CD4-positive, alpha-beta T cell (primary cell): ENCODE measurements at regions not wholly inside any gene's neighbourhood (a gene's known extent, or its start where the extent isn't known, plus 50 kb on each side); places are given as distances from the start of the nearest gene placed in this dataset.

Source experiments
- ATAC-seq: fragments of 200-7000 bp; cut with Tn5 transposase; one replicate; pipeline ENCODE4 v1.10.0; 2022; ENCODE audit warnings: mild to moderate bottlenecking; ENCODE audit not compliant: poor library complexity
- CTCF ChIA-PET: fragments of 350-600 bp; sonication (Branson Sonifier 250); formaldehyde crosslinking; loops from one replicate; lab custom pipeline; 2021; ENCODE audit warnings: antibody characterized with exemption, inconsistent platforms; lab: Charles Lee
- POLR2A ChIA-PET: fragments of 350-600 bp; sonication (Branson Sonifier 250); formaldehyde crosslinking; loops from one replicate; lab custom pipeline; 2021; ENCODE audit warnings: antibody characterized with exemption, inconsistent platforms; lab: Charles Lee
- DNase-seq, 14 experiments: peaks; one replicate each; pipeline ENCODE4 v3.0.0-alpha.2; 2013 to 2020; ENCODE audit warnings: mixed read lengths in 2 of 14
- H3K27ac ChIP-seq, 2 donors: one replicate each; pipeline versions ENCODE4 v1.5.1 to v1.7.0; 2013; ENCODE audit warnings: low read length in 2 of 2, low read depth in 1 of 2, mild to moderate bottlenecking in 1 of 2
- H3K27me3 ChIP-seq, 2 experiments: 1 replicate in 1 of 2; 2 replicates in 1 of 2; pipeline versions ENCODE4 v1.6.1 to v1.7.0; 2013; ENCODE audit warnings: low read length in 2 of 2, control low read depth in 1 of 2, mild to moderate bottlenecking in 1 of 2, moderate library complexity in 1 of 2; ENCODE audit not compliant: insufficient read depth in 2 of 2, control insufficient read depth in 1 of 2
- H3K36me3 ChIP-seq: one replicate; pipeline ENCODE4 v1.6.1; 2013; ENCODE audit warnings: low read length, control low read depth; ENCODE audit not compliant: insufficient read depth
- H3K4me1 ChIP-seq: one replicate; pipeline ENCODE4 v1.6.1; 2013; ENCODE audit warnings: low read length, control low read depth; ENCODE audit not compliant: insufficient read depth
- H3K4me3 ChIP-seq: one replicate; pipeline ENCODE4 v1.5.1; 2013; ENCODE audit warnings: mild to moderate bottlenecking, low read length, moderate library complexity
- H3K9me3 ChIP-seq, 2 experiments: 1 replicate in 1 of 2; 2 replicates in 1 of 2; pipeline versions ENCODE4 v1.6.1 to v1.7.0; 2013; ENCODE audit warnings: low read length in 2 of 2, mild to moderate bottlenecking in 2 of 2, control low read depth in 1 of 2, moderate library complexity in 1 of 2; ENCODE audit not compliant: control insufficient read depth in 1 of 2, insufficient read depth in 1 of 2
- H3K27ac Mint-ChIP-seq: one replicate; pipeline ENCODE4 v1.8.0; 2020; ENCODE audit warnings: mixed read lengths
- H3K27me3 Mint-ChIP-seq: one replicate; pipeline ENCODE4 v1.8.0; 2021; ENCODE audit warnings: mixed read lengths
- H3K36me3 Mint-ChIP-seq: one replicate; pipeline ENCODE4 v1.8.0; 2021; ENCODE audit warnings: low read depth, mixed read lengths
- H3K4me1 Mint-ChIP-seq: one replicate; pipeline ENCODE4 v1.8.0; 2021; ENCODE audit warnings: low read depth, mixed read lengths
- H3K4me3 Mint-ChIP-seq: one replicate; pipeline ENCODE4 v1.8.0; 2020; ENCODE audit warnings: mild to moderate bottlenecking, mixed read lengths
- H3K9me3 Mint-ChIP-seq: one replicate; pipeline ENCODE4 v1.8.0; 2020; ENCODE audit warnings: mixed read lengths
- CTCF ChIP-seq: fragments of 200-600 bp; IDR thresholded peaks from one replicate; pipeline ENCODE4 v1.8.0; 2022; ENCODE audit warnings: antibody characterized with exemption, mild to moderate bottlenecking
- intact Hi-C, 2 experiments: fragments of 100-400 bp; cut with DNase I in 1 of 2; cut with micrococcal nuclease in 1 of 2; formaldehyde crosslinking; loops; one replicate each; pipeline versions ENCODE4 v1.15.1 to v1.9.0; 2023 to 2025; cut with DNase I, micrococcal nuclease

GRCh38 chr20:19122395-19122794 lies 90.0 kb upstream of the SLC24A3 start:
- intact Hi-C loops: no loop called here
- Histone ChIP-seq H3K4me1 (no peaks in the 10 kb centered on the region), H3K36me3 (no peaks in the 10 kb centered on the region), H3K9me3 (no peaks in the 10 kb centered on the region), H3K27ac (no peak overlapping the region), H3K4me3 (no peak overlapping the region), H3K27me3 (no peaks in the 10 kb centered on the region)
- Mint-ChIP-seq H3K36me3 (no peaks in the 10 kb centered on the region), H3K4me3 (no peak overlapping the region), H3K4me1 (no peaks in the 10 kb centered on the region), H3K27ac (no peak overlapping the region), H3K9me3 (no peaks in the 10 kb centered on the region), H3K27me3 (no peaks in the 10 kb centered on the region)
- no peak for TF ChIP-seq CTCF
- DNase-seq (no peak), ATAC-seq (no peak)
- POLR2A ChIA-PET: no interaction called here
- CTCF ChIA-PET: no interaction called here

GRCh38 chr20:19125508-19125907 lies 86.9 kb upstream of the SLC24A3 start:
- intact Hi-C loops: no loop called here
- Histone ChIP-seq H3K4me3 (no peak overlapping the region), H3K27me3 (no peaks in the 10 kb centered on the region), H3K27ac (no peak overlapping the region), H3K4me1 (no peaks in the 10 kb centered on the region), H3K36me3 (no peaks in the 10 kb centered on the region), H3K9me3 (no peaks in the 10 kb centered on the region)
- no peak for TF ChIP-seq CTCF
- H3K36me3 Mint-ChIP-seq: no peaks in the 10 kb centered on the region
- H3K9me3 Mint-ChIP-seq: no peaks in the 10 kb centered on the region
- ATAC-seq (no peak), DNase-seq (no peak)
- no peaks in the 10 kb centered on the region for H3K27me3 Mint-ChIP-seq
- POLR2A ChIA-PET: no interaction called here
- no peak overlapping the region for H3K27ac Mint-ChIP-seq
- CTCF ChIA-PET: no interaction called here
- H3K4me3 Mint-ChIP-seq: no peak overlapping the region
- no peaks in the 10 kb centered on the region for H3K4me1 Mint-ChIP-seq

- Mint-ChIP-seq H3K36me3 (no peaks in the 10 kb centered on the region), H3K4me1 (no peaks in the 10 kb centered on the region), H3K9me3 (no peaks in the 10 kb centered on the region), H3K27me3 (no peaks in the 10 kb centered on the region), H3K27ac (no peak overlapping the region), H3K4me3 (no peak overlapping the region)
- ChIA-PET CTCF (no interaction called here), POLR2A (no interaction called here)
- DNase-seq (no peak), ATAC-seq (no peak)
- no peak for TF ChIP-seq CTCF
- H3K27ac ChIP-seq: no peak overlapping the region
- H3K4me1 ChIP-seq: no peaks in the 10 kb centered on the region
- no peaks in the 10 kb centered on the region for H3K27me3 ChIP-seq
- H3K9me3 ChIP-seq: no peaks in the 10 kb centered on the region
- intact Hi-C loops: no loop called here
- H3K36me3 ChIP-seq: no peaks in the 10 kb centered on the region
- H3K4me3 ChIP-seq: no peak overlapping the region
Observed at GRCh38 chr20:19129306-19129705, 83.1 kb upstream of the SLC24A3 start.
